Tibial nerve (tissue), 3 donors: ENCODE measurements at regions not wholly inside any gene's neighbourhood (a gene's known extent, or its start where the extent isn't known, plus 50 kb on each side); places are given as distances from the start of the nearest gene placed in this dataset.

Experiments
- CTCF ChIP-seq, 5 experiments: fragments of 200-600 bp in 3 of 5; fragments of 450-650 bp in 2 of 5; sonication (generic) in 3 of 5; IDR thresholded peaks; one replicate each; pipeline ENCODE4 v1.5.1; 2016 to 2019; ENCODE audit warnings: antibody characterized with exemption in 5 of 5, mild to moderate bottlenecking in 3 of 5, moderate library complexity in 2 of 5
- POLR2A ChIP-seq, 2 donors: fragments of 450-650 bp; IDR thresholded peaks; one replicate each; pipeline ENCODE4 v1.6.1; 2017; ENCODE audit warnings: antibody characterized with exemption in 2 of 2, mild to moderate bottlenecking in 2 of 2, moderate library complexity in 2 of 2

- TF ChIP-seq CTCF (IDR thresholded peaks at IDR 0.05) (no peak), POLR2A (IDR thresholded peaks at IDR 0.05) (no peak)
Measured at GRCh38 chr9:82466616-82467260, 478.2 kb downstream of the SPATA31D1 start.
